SK-N-SH (cell line): ENCODE measurements at regions not wholly inside any gene's neighbourhood (a gene's known extent, or its start where the extent isn't known, plus 50 kb on each side); places are given as distances from the start of the nearest gene placed in this dataset.

Source experiments
- CTCF ChIA-PET: fragments of 300-600, 350-600 bp; formaldehyde crosslinking; extraction: SDS; loops from one replicate; lab custom pipeline; 2021; lab: Yijun Ruan, JAX
- POLR2A ChIA-PET: fragments of 350-600 bp; sonication (Branson Sonifier 250); formaldehyde crosslinking; extraction: SDS; loops from one replicate; lab custom pipeline; 2020; ENCODE audit warnings: antibody characterized with exemption, inconsistent platforms; lab: Yijun Ruan, JAX
- DNase-seq: peaks from one replicate; pipeline ENCODE4 v3.0.0; 2012
- H2AFZ ChIP-seq: fragments of 200-600 bp; sonication (generic); 2 replicates; pipeline ENCODE4 v1.8.1; 2016; ENCODE audit warnings: antibody characterized with exemption, mild to moderate bottlenecking, low read depth
- H3F3A ChIP-seq: fragments of 200-600 bp; sonication (generic); replicated peaks from 2 replicates; pipeline ENCODE3; 2016; ENCODE audit warnings: antibody characterized with exemption, mild to moderate bottlenecking; ENCODE audit not compliant: insufficient read depth
- H3K27ac ChIP-seq, 2 experiments: fragments of 200-500 bp in 1 of 2; fragments of 200-600 bp in 1 of 2; sonication (Bioruptor generic) in 1 of 2; sonication (generic), shearing (Covaris generic) in 1 of 2; 2 replicates each; pipeline versions ENCODE4 v1.5.1 to v1.6.1; 2014 to 2016; ENCODE audit warnings: low read depth in 2 of 2, inconsistent platforms in 1 of 2, low read length in 1 of 2, mild to moderate bottlenecking in 1 of 2, mixed read lengths in 1 of 2
- H3K27me3 ChIP-seq: fragments of 200-600 bp; sonication (generic), shearing (Covaris generic); 2 replicates; pipeline ENCODE4 v1.6.1; 2016; ENCODE audit warnings: mixed run types; ENCODE audit not compliant: insufficient read depth
- H3K36me3 ChIP-seq, 2 experiments: fragments of 200-500 bp in 1 of 2; fragments of 200-600 bp in 1 of 2; sonication (Bioruptor generic) in 1 of 2; sonication (generic) in 1 of 2; replicated peaks in 1 of 2; 2 replicates each; pipeline versions ENCODE3 to v1.5.1; 2014 to 2016; ENCODE audit warnings: low read length in 1 of 2, mild to moderate bottlenecking in 1 of 2; ENCODE audit not compliant: insufficient read depth in 2 of 2, control insufficient read depth in 1 of 2
- H3K4me1 ChIP-seq, 2 experiments: fragments of 200-500 bp in 1 of 2; fragments of 200-600 bp in 1 of 2; sonication (Bioruptor generic) in 1 of 2; sonication (generic), shearing (Covaris generic) in 1 of 2; 2 replicates each; pipeline versions ENCODE4 v1.5.1 to v1.6.1; 2014 to 2016; ENCODE audit warnings: low read depth in 1 of 2, low read length in 1 of 2, mixed run types in 1 of 2; ENCODE audit not compliant: insufficient read depth in 2 of 2, control insufficient read depth in 1 of 2
- H3K4me2 ChIP-seq: fragments of 200-600 bp; sonication (generic), shearing (Covaris generic); 2 replicates; pipeline ENCODE4 v1.6.1; 2017; ENCODE audit warnings: mixed run types
- H3K4me3 ChIP-seq, 2 experiments: fragments of 200-500 bp in 1 of 2; fragments of 200-600 bp in 1 of 2; sonication (Bioruptor generic) in 1 of 2; sonication (generic), shearing (Covaris generic) in 1 of 2; 2 replicates each; pipeline versions ENCODE4 v1.5.1 to v1.8.1; 2014 to 2016; ENCODE audit warnings: low read depth in 2 of 2, inconsistent platforms in 1 of 2, low read length in 1 of 2, mild to moderate bottlenecking in 1 of 2, mixed read lengths in 1 of 2, moderate library complexity in 1 of 2
- H3K79me2 ChIP-seq: fragments of 200-600 bp; sonication (generic); 2 replicates; pipeline ENCODE4 v1.8.1; 2017; ENCODE audit warnings: mild to moderate bottlenecking; ENCODE audit not compliant: insufficient read depth
- H3K9ac ChIP-seq: fragments of 200-600 bp; sonication (generic); 2 replicates; pipeline ENCODE4 v1.6.1; 2017; ENCODE audit warnings: mixed run types
- H3K9me2 ChIP-seq: fragments of 200-600 bp; sonication (generic); 2 replicates; pipeline ENCODE4 v1.6.1; 2017; ENCODE audit warnings: mixed run types
- H3K9me3 ChIP-seq: fragments of 200-600 bp; sonication (generic); 2 replicates; pipeline ENCODE4 v1.6.1; 2017; ENCODE audit warnings: mixed run types, mild to moderate bottlenecking, moderate library complexity
- H4K20me1 ChIP-seq: fragments of 200-600 bp; sonication (generic); 2 replicates; pipeline ENCODE4 v1.6.1; 2017; ENCODE audit warnings: mild to moderate bottlenecking, mixed run types; ENCODE audit not compliant: insufficient read depth
- CHD2 ChIP-seq: fragments of 150-350 bp; IDR thresholded peaks from 2 replicates; pipeline ENCODE4 v1.6.1; 2018; ENCODE audit warnings: low read length; ENCODE audit not compliant: partially characterized antibody
- ELF1 ChIP-seq: IDR thresholded peaks from 2 replicates; pipeline ENCODE4 v1.4.0; 2012
- FOSL2 ChIP-seq: IDR thresholded peaks from 2 replicates; pipeline ENCODE4 v1.4.0; 2012; ENCODE audit warnings: low read depth, mild to moderate bottlenecking, moderate library complexity, borderline replicate concordance
- FOXM1 ChIP-seq: IDR thresholded peaks from 2 replicates; pipeline ENCODE4 v1.4.0; 2012; ENCODE audit warnings: low read depth, mild to moderate bottlenecking
- MAX ChIP-seq: IDR thresholded peaks from 2 replicates; pipeline ENCODE4 v1.4.0; 2012; ENCODE audit warnings: low read depth
- MEF2A ChIP-seq: IDR thresholded peaks from 2 replicates; pipeline ENCODE4 v1.4.0; 2012; ENCODE audit warnings: low read depth, borderline replicate concordance
- MXI1 ChIP-seq: IDR thresholded peaks from 2 replicates; pipeline ENCODE4 v1.6.1; 2012; ENCODE audit warnings: mild to moderate bottlenecking, low read depth, low read length, improper control_type of control experiment
- NFIC ChIP-seq: IDR thresholded peaks from 2 replicates; pipeline ENCODE4 v1.4.0; 2012; ENCODE audit warnings: borderline replicate concordance
- NRF1 ChIP-seq: IDR thresholded peaks from 2 replicates; pipeline ENCODE4 v1.6.1; 2012; ENCODE audit warnings: low read depth, mild to moderate bottlenecking, low read length
- POLR2AphosphoS5 ChIP-seq: IDR thresholded peaks from 2 replicates; pipeline ENCODE4 v1.6.1; 2012; ENCODE audit warnings: low read depth, low read length
- RFX5 ChIP-seq: IDR thresholded peaks from 2 replicates; pipeline ENCODE4 v1.6.1; 2012; ENCODE audit warnings: mild to moderate bottlenecking, improper control_type of control experiment, low read length
- RXRA ChIP-seq: IDR thresholded peaks from 2 replicates; pipeline ENCODE4 v1.4.0; 2012; ENCODE audit warnings: low read depth, mild to moderate bottlenecking, borderline replicate concordance
- SIN3A ChIP-seq: IDR thresholded peaks from 2 replicates; pipeline ENCODE4 v1.6.1; 2012; ENCODE audit warnings: low read depth, mild to moderate bottlenecking, low read length, moderate library complexity, borderline replicate concordance
- TCF12 ChIP-seq: IDR thresholded peaks from 2 replicates; pipeline ENCODE4 v1.4.0; 2012
- TEAD4 ChIP-seq: IDR thresholded peaks from 2 replicates; pipeline ENCODE4 v1.4.0; 2012; ENCODE audit warnings: mild to moderate bottlenecking, borderline replicate concordance; ENCODE audit not compliant: insufficient read depth
- WGBS: methylation state at CpG from one replicate; pipeline ENCODE4 v1.1.6; 2017; ENCODE audit warnings: low lambda C conversion rate; 5-methylcytosine and 5-hydroxymethylcytosine counted together

GRCh38 chr13:54383604-54384003, 1355.0 kb downstream of the OLFM4 start:
- POLR2A ChIA-PET = no interaction called here

GRCh38 chr13:54387625-54388024, 1359.0 kb downstream of the OLFM4 start:
- CTCF ChIA-PET = no interaction called here
- Histone ChIP-seq H3K36me3 (no peaks in the 10 kb centered on the region), H2AFZ (no peak overlapping the region), H3K9me3 (no peaks in the 10 kb centered on the region), H3K4me3 (no peak overlapping the region), H3K9ac (no peak overlapping the region), H3K27me3 (no peaks in the 10 kb centered on the region), H3K4me1 (no peaks in the 10 kb centered on the region), H3K9me2 (no peaks in the 10 kb centered on the region), H3K27ac (no peak overlapping the region), H3F3A (no peaks in the 10 kb centered on the region), H3K79me2 (no peaks in the 10 kb centered on the region), H4K20me1 (no peaks in the 10 kb centered on the region), H3K4me2 (no peak overlapping the region)
- TF ChIP-seq CHD2 (no peak), POLR2AphosphoS5 (no peak), MAX (no peak), SIN3A (no peak), TEAD4 (no peak), RXRA (no peak), ELF1 (no peak), MXI1 (no peak)
- POLR2A ChIA-PET = interaction anchor here (0.5 kb wide), 1 partner anchor 10 kb away, joined by 3 read pairs; no protein-coding TSS in a partner anchor
- no peak for DNase-seq

More at GRCh38 chr13:54383604-54384003, 1355.0 kb downstream of the OLFM4 start:
- H3F3A ChIP-seq = no peaks in the 10 kb centered on the region
- no peaks in the 10 kb centered on the region for H3K36me3 ChIP-seq
- no peak overlapping the region for H3K9ac ChIP-seq
- no peaks in the 10 kb centered on the region for H3K4me1 ChIP-seq
- no peak overlapping the region for H3K4me3 ChIP-seq
- H3K9me2 ChIP-seq = no peaks in the 10 kb centered on the region
- no peaks in the 10 kb centered on the region for H4K20me1 ChIP-seq
- CTCF ChIA-PET = interaction anchor here (0.5 kb wide), 1 partner anchor 39 kb away, joined by 4 read pairs; no protein-coding TSS in a partner anchor
- H3K9me3 ChIP-seq = no peaks in the 10 kb centered on the region
- no peaks in the 10 kb centered on the region for H3K27me3 ChIP-seq
- no peaks in the 10 kb centered on the region for H3K79me2 ChIP-seq
- 10% methylated on average over 2 of the region's 2 CpGs for WGBS
- TF ChIP-seq FOXM1 = no peak
- no peak for TF ChIP-seq MXI1
- no peak for TF ChIP-seq POLR2AphosphoS5
- no peak for TF ChIP-seq FOSL2
- no peak for TF ChIP-seq NFIC
- DNase-seq = no peak
- no peak overlapping the region for H3K27ac ChIP-seq
- H2AFZ ChIP-seq = no peak overlapping the region
- H3K4me2 ChIP-seq = no peak overlapping the region

GRCh38 chr13:54390841-54391240, 1362.2 kb downstream of the OLFM4 start:
- Histone ChIP-seq H2AFZ (no peak overlapping the region), H3K4me3 (no peak overlapping the region), H3K4me2 (no peak overlapping the region), H3F3A (no peaks in the 10 kb centered on the region), H3K36me3 (no peaks in the 10 kb centered on the region), H3K9ac (no peak overlapping the region), H3K27me3 (no peaks in the 10 kb centered on the region), H3K9me3 (peaks cover 3% of the 10 kb centered on the region; the same call in 1 of the 2 replicates), H3K9me2 (no peaks in the 10 kb centered on the region), H4K20me1 (no peaks in the 10 kb centered on the region), H3K4me1 (no peaks in the 10 kb centered on the region), H3K79me2 (no peaks in the 10 kb centered on the region), H3K27ac (no peak overlapping the region)
- ChIA-PET CTCF (no interaction called here), POLR2A (no interaction called here)
- TF ChIP-seq NFIC (no peak), NRF1 (no peak), RFX5 (no peak), TCF12 (no peak), FOSL2 (no peak), MEF2A (no peak), TEAD4 (no peak), MAX (no peak)
- no peak for DNase-seq
- WGBS = 40% methylated on average over 2 of the region's 2 CpGs
